ENCODE measurements at regions not wholly inside any gene's neighbourhood (a gene's known extent, or its start where the extent isn't known, plus 50 kb on each side); places are given as distances from the start of the nearest gene placed in this dataset.
A peak's percentile ranks its signal among the peaks of the same experiment; 100 is the strongest.
"Not testable (repeated sequence)": the region's sequence is repeated elsewhere in the genome, so short reads cannot be mapped to it uniquely, and the experiment has no call there.

GRCh38 chr17:21470422-21470821 lies 94.3 kb downstream of the KCNJ12 start:
- DNase-seq, result not testable (repeated sequence)

DNA sequence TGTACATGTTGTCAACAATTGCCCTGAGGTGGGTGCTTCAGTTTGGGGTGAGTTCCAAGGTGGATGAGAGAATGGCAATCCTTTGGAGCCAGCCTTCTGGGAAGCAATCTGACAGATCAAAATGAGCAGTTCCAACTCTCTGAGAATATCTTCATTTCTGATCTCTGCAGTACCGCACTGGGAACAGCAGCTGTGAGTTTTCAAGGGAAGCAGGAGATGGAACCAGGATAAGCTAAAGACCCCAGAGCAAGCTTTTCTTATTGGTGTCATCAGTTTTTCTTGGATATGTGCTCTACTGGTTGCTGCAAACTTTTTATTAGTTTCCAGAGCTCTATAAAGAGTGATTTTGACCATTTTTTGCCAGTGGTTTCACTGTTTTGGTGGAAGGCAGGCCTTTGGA lies 94.7 kb downstream of the KCNJ12 start:
- DNase-seq, result no peak

DNA sequence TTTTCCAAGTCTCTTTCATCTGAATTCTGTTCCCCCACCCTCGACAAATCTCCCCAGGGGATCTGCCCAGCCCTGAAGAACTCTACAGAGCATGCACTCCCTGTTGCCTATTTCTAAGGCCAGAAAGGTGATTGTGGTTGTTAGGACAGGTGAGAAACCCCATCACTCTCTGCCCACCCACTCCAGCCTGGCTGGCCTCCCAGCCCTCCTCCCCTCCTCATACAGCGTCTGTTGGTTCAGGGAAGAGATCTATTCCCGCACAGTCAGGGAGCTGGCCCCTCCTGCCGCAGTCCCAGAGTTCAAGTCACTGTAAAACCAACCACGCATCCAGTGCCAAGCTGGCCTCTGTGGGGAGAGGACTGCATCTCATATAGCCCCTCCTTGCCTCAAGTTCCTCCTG lies 98.7 kb downstream of the KCNJ12 start:
- no peak for DNase-seq

DNA sequence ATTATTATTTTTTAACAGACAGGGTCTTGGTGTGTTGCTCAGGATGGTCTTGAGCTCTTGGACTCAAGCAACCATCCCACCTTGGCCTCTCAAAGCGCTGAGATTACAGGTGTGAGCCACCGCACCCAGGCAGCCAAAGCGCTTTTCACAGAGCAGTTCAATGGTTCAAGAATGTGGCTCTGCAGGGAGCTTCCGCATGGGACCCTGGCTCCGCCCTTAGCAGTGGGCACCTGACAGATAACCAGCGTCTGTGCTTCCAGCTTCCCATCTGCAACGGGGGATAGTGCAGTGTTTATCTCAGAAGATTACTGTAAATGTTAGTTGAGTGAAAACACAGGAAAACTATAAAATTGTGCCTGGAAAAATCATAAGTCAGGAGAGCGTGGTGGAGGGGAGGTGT lies 99.4 kb downstream of the KCNJ12 start:
- no peak for DNase-seq

GRCh38 chr17:21476867-21477266 lies 100.7 kb downstream of the KCNJ12 start:
- DNase-seq, result no peak

GRCh38 chr17:21482189-21482865 lies 106.2 kb downstream of the KCNJ12 start:
- DNase-seq, result no peak

DNA sequence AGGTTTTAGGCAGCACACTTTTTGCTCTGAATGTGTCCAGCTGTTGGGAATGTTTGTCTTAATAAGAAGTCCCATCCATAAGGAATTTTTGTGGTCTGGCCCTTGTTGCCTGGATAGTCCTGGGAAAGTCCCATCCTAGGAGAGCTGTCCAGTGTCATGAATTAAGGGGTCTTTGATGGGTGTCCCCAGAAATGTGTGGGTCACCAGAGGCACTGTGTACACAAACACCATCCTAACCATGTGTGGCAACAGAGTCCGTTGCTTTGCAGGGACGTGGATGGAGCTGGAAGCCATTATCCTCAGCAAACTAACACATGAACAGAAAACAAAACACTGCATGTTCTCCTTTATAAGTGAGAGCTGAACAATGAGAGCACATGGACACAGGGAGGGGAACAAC lies 111.9 kb downstream of the KCNJ12 start:
- DNase-seq, result not testable (repeated sequence)

- DNase-seq, result no peak
These were observed 117.8 kb downstream of the KCNJ12 start for GRCh38 chr17:21493993-21494392.

DNA sequence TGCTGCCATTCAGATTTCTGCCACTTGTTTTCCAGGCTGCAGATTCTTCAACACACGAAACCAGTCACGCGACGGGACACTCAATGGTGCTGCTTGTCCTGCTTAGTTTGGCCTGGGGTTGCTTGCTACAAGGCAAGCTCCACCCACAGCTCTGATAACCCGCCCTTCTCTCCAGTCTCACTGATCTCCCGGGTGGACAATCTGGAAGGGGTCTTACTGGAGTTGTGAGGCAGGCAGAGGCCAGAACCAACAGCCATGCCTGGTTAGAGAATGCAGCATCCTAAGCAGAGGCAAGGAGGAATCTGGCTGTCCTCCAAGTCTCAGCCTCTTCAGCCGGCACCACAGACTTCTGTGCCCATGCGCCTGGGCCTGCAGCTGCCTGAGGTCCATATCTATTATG lies 119.1 kb downstream of the KCNJ12 start:
- DNase-seq, result no peak

GRCh38 chr17:21500064-21500463 lies 123.9 kb downstream of the KCNJ12 start:
- no peak for DNase-seq

DNA sequence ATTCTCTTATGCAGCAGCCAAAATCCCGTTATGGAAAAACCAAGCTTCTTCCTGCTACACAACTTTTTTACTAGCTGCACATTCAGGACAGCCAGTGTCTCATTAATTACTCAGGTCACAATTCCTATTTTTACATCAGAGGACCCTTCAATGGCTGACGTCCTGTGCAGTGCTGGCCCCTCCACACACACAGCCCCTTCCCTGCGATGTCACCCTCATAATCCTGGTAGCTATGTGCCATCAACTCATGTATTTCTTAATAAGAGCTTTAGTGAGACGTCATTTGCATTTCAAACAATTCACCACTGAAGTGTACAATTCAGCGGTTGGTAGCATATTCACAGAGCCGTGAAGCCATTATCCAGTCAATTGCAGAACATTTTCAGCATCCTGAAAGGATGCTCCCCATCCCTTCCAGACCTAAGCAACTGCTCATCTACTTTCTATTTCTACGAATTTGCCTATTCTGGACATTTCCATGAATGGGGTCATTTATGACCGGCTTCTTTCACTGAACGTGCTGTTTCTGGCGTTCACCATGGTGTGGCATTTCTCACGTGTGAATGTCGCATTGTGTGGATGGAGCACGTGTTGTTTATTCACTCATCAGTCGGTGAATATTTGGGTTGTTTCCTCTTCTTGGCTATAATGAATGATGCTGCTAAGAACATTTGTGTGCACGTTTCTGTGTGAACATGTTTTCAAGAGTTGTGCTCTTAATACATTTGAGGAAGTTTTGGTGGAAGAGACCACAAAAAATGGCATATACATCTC lies 126.0 kb downstream of the KCNJ12 start:
- DNase-seq, result not testable (repeated sequence)

DNA sequence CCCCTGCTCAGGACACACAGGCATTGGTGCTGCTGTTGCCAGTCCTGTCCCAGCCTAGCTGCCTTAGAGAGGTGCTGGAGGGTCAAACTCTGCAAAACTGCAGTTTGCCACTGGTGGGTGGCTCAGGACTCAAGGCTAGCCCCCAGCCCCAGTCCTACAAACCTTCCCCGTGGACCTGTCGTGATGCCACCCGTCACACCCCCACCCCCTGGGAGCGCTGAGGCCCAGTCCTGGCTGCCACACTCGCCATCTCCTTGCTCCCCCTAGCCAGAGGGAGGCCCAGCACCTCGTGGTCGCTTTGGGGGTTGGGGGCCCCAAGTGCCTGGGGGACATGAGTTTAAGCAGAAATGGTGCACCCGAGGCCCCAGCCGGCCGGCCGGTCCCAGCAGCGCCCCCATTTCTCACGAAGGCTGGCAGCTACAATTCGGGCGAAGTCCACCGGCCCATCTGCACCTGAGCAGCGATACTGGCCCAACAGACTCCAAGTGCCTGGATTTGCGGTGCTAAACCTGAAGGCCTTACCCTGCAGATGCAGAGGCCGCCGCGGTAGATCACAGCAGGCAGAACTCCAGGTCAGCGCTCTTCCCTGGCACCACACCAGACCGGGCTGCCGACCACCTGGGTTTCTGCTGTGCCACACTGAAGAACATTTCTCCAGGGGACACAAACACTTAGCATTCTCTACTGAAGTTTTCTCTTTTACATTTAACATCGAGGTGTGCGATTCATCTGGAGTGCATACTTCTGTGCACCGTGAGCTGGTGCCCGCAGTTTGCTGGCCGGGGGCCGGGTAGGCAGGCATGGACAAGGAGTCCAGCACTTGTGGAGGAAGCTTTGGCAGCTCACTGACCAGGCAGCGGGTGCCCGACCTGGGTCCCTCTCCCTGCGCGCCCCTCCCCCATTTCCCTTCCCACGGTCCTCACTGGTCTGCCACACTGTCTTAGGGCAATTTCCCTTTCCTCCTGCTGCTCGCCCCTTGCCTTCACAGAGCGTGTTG lies 130.0 kb downstream of the KCNJ12 start:
- DNase-seq, result no peak

DNA sequence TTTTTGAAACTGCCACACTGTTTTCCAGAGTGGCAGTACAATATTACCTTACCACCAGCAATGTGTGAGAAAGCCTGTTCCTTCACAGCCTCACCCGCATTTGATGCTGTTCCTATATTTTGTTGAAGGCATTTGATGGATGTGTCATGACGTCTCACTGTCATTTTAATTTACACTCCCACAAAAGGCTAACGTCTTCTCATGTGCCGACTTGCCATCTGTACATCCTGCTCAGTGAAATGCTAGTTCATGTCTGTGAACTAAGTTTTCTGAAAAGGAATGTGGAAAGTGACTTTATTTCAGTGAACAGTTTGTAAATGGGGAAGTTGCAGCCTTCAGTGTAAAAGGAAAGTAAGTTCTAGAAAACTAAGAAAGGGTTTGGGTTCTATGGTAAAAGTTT lies 131.6 kb downstream of the KCNJ12 start:
- not testable (repeated sequence) for DNase-seq

- no peak for DNase-seq
These were observed 132.1 kb downstream of the KCNJ12 start for GRCh38 chr17:21508211-21508610.

- DNase-seq, result not testable (repeated sequence)
These were observed 133.2 kb downstream of the KCNJ12 start for GRCh38 chr17:21509356-21509755.

DNA sequence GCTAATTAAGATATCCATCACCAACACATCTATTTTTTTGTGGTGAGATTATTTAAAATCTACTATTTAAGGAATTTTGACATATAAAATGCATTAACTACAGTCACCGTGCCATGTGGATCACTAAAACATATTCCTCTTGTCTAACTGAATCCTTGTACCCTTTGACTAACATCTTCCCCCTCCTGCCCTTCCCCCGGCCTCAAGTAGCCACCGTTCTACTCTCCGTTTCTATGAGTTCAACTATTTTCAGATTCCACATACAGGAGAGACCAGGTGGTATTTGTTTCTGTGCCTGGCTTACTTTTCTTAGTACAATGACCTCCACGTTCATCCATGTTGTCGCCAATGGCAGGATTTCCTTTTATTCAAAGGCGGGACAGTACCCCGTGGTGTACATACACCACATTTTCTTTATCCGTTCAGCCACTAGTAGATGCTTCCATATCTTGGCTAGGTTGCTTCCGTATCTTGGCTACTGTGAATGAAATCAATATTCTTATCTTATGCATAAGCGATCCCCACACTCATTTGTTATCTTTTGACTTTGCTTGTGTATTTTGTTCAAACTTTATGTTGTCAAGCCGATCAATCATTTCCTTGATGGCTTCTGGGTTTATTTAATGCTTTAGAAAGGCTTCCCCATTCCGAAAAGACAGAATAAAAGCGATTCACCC lies 134.7 kb downstream of the KCNJ12 start:
- no peak for DNase-seq

DNA sequence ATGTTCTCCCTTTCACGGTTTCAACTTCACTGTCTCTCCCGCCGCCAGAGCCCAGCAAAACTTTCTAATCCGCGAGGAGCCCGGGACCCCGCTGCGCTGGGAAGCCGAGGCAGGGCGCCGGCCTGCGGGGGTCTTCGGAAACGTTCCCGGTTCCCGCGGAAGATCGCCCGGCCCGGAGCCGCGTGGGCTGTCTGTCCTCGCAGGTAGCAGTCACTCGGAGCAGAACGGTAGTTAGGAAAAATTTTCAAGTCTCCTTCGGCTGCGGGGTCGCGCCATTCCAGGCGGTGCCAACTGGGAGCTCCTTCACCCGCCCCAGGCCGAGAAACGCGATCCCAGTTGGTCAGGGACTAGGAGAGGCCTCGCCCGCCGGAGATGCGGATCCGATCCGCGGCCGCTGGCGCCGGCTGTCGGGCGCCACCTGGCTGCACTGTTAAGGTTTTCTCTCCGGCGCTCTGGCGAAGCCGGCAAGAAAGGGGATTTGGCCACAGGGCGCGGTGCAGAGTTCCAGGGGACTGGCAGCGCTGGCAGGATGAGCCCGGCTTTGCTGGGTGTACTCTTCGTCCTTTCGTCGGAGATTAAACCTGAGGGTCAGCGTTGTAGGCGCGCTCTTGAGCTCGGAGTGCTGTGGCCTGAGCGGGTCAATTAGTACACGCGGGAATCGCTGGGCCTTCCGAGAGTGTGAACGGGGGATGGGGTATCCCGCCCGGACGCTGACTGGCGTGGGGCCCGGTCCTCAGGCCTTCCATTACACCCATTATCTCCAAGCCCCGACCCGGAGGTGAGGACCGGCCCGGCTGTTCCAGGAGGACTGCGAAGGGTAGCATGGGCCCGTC lies 135.4 kb downstream of the KCNJ12 start:
- DNase-seq, result peak; percentile 7

DNA sequence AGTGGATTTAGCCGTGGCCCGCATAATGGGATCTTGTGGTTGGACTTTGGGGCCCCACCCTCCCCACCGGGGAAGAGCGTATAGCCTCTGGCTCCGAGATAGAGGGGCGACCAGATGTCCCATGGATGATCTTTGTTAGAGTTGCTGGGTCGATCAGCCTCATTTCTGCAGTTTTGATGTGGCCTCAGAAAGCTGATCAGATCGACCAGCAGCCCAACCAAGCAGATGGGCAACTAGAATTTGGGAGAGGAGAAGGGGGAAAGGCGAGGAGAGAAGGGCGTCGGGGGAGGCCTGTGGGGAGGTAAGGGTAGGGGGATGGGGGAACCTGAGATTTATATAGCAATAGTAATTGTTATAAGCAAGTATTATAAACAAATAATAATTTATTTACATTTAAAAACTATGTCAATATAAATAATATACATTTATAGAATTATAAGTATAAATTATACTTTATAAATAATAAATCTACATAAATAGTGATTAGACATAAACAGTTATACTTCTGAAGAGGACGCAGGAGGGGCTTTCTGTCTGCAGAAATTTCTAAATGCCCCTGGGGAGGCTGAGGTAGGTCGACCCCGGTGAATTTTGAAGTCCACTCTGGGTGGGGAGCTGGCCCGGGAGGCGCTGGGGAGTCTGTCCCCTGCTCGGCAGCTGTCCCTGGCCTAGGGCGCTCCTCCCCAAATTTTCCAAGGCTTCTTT lies 136.3 kb downstream of the KCNJ12 start:
- no peak for DNase-seq

DNA sequence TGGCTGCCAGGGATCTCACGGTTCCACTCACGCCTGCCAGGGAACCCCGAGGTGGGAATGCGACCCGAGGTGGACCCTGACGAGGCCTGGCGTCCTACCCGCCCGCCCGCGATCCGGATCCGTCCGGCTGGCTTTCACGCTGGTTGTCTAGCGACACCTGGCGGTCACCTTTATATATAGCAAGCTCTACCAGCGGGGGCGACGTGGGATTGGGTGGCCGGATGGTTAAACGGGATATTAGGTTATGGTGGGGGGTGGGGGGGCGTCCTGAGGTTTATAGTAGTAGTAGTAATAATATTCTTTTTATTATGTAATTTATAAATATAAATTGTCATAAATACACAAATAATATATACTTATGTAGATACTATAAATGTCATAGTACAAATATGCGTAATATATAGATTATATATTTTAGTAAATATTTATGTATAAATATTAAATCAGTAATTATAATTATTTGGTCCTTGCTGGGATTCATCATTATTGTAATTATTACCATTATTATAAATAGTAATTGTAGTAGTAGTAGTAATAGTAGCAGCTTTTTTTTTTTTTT lies 136.9 kb downstream of the KCNJ12 start:
- peak; percentile 63 for DNase-seq

GRCh38 chr17:21514567-21514966 lies 138.4 kb downstream of the KCNJ12 start:
- DNase-seq, result not testable (repeated sequence)

Data from NCI-H1048 (cell line).